Right kidney (tissue), 1 donor: ENCODE measurements at regions not wholly inside any gene's neighbourhood (a gene's known extent, or its start where the extent isn't known, plus 50 kb on each side); places are given as distances from the start of the nearest gene placed in this dataset.
"Not testable (repeated sequence)": the region's sequence is repeated elsewhere in the genome, so short reads cannot be mapped to it uniquely, and the experiment has no call there.

Experiments
- DNase-seq: peaks from one replicate; pipeline ENCODE4 v3.0.0-alpha.2; 2016

GRCh38 chr5:118467103-118467502 is 521.2 kb downstream of the DTWD2 start:
- DNase-seq: no peak

- DNase-seq: no peak
Measured at GRCh38 chr5:118466418-118466817, 521.9 kb downstream of the DTWD2 start.

GRCh38 chr5:118462276-118462675 is 526.1 kb downstream of the DTWD2 start:
- DNase-seq: not testable (repeated sequence)

- no peak for DNase-seq
Measured at GRCh38 chr5:118461436-118461835, 526.9 kb downstream of the DTWD2 start.

- DNase-seq: no peak
Measured at GRCh38 chr5:118459490-118459889, 528.9 kb downstream of the DTWD2 start.

GRCh38 chr5:118456085-118456484 is 532.3 kb downstream of the DTWD2 start:
- no peak for DNase-seq

GRCh38 chr5:118451697-118452247 is 536.6 kb downstream of the DTWD2 start:
- no peak for DNase-seq

- DNase-seq: no peak
Measured at GRCh38 chr5:118450554-118451332, 537.6 kb downstream of the DTWD2 start.

GRCh38 chr5:118447350-118447749 is 541.0 kb downstream of the DTWD2 start:
- DNase-seq: no peak

- no peak for DNase-seq
Measured at GRCh38 chr5:118441956-118442355, 546.4 kb downstream of the DTWD2 start.

- no peak for DNase-seq
Measured at GRCh38 chr5:118441034-118441433, 547.3 kb downstream of the DTWD2 start.

- no peak for DNase-seq
Measured at GRCh38 chr5:118440496-118440895, 547.9 kb downstream of the DTWD2 start.

GRCh38 chr5:118439831-118440230 is 548.5 kb downstream of the DTWD2 start:
- no peak for DNase-seq

GRCh38 chr5:118435131-118435530 is 553.2 kb downstream of the DTWD2 start:
- no peak for DNase-seq

GRCh38 chr5:118434522-118434921 is 553.8 kb downstream of the DTWD2 start:
- DNase-seq: no peak

GRCh38 chr5:118430076-118430475 is 558.3 kb downstream of the DTWD2 start:
- no peak for DNase-seq

GRCh38 chr5:118407958-118408357 is 580.4 kb downstream of the DTWD2 start:
- DNase-seq: no peak

- DNase-seq: no peak
Measured at GRCh38 chr5:118405650-118406061, 582.7 kb downstream of the DTWD2 start.

GRCh38 chr5:118397236-118397635 is 591.1 kb downstream of the DTWD2 start:
- no peak for DNase-seq

- no peak for DNase-seq
Measured at GRCh38 chr5:118392491-118392890, 595.9 kb downstream of the DTWD2 start.

GRCh38 chr5:118382931-118383330 is 605.4 kb downstream of the DTWD2 start:
- DNase-seq: not testable (repeated sequence)

GRCh38 chr5:118379470-118379869 is 608.9 kb downstream of the DTWD2 start:
- DNase-seq: no peak

- DNase-seq: no peak
Measured at GRCh38 chr5:118378959-118379358, 609.4 kb downstream of the DTWD2 start.

- no peak for DNase-seq
Measured at GRCh38 chr5:118377420-118377819, 610.9 kb downstream of the DTWD2 start.
